H9 (cell line): ENCODE measurements at regions not wholly inside any gene's neighbourhood (a gene's known extent, or its start where the extent isn't known, plus 50 kb on each side); places are given as distances from the start of the nearest gene placed in this dataset.

ENCODE experiments used
- DNase-seq: peaks from one replicate; pipeline ENCODE4 v3.0.0-alpha.2; 2017
- H2AFZ ChIP-seq: one replicate; pipeline ENCODE4 v1.6.1; 2013; ENCODE audit warnings: mild to moderate bottlenecking, low read length, control low read depth, moderate library complexity
- H2AK5ac ChIP-seq: 2 replicates; pipeline ENCODE4 v1.6.1; 2013; ENCODE audit warnings: low read length, control low read depth, mixed read lengths; ENCODE audit not compliant: insufficient read length
- H2BK120ac ChIP-seq: one replicate; pipeline ENCODE4 v1.6.1; 2013; ENCODE audit warnings: low read depth, mild to moderate bottlenecking, low read length, control low read depth, inconsistent platforms; ENCODE audit not compliant: poor library complexity, severe bottlenecking
- H2BK12ac ChIP-seq: 2 replicates; pipeline ENCODE4 v1.6.1; 2013; ENCODE audit warnings: low read length, control low read depth, mixed read lengths, low read depth; ENCODE audit not compliant: insufficient read length
- H2BK15ac ChIP-seq: 2 replicates; pipeline ENCODE4 v1.6.1; 2013; ENCODE audit warnings: low read depth, low read length, control low read depth
- H2BK20ac ChIP-seq: one replicate; pipeline ENCODE4 v1.6.1; 2013; ENCODE audit warnings: low read depth, mild to moderate bottlenecking, low read length, control low read depth, inconsistent platforms; ENCODE audit not compliant: poor library complexity, severe bottlenecking
- H2BK5ac ChIP-seq: 2 replicates; pipeline ENCODE4 v1.6.1; 2013; ENCODE audit warnings: low read length, control low read depth, mixed read lengths; ENCODE audit not compliant: insufficient read length
- H3K14ac ChIP-seq: 2 replicates; pipeline ENCODE4 v1.6.1; 2013; ENCODE audit warnings: low read length, control low read depth; ENCODE audit not compliant: insufficient read depth
- H3K18ac ChIP-seq: 2 replicates; pipeline ENCODE4 v1.6.1; 2013; ENCODE audit warnings: low read depth, mild to moderate bottlenecking, mixed read lengths, low read length, control low read depth; ENCODE audit not compliant: insufficient read length
- H3K23ac ChIP-seq: 2 replicates; pipeline ENCODE4 v1.6.1; 2013; ENCODE audit warnings: low read length, control low read depth, mixed read lengths, low read depth; ENCODE audit not compliant: insufficient read length
- H3K23me2 ChIP-seq: 2 replicates; pipeline ENCODE4 v1.6.1; 2013; ENCODE audit warnings: low read depth, mild to moderate bottlenecking, mixed read lengths, low read length, control low read depth; ENCODE audit not compliant: insufficient read length, poor library complexity, severe bottlenecking
- H3K27ac ChIP-seq: 2 replicates; pipeline ENCODE4 v1.5.1; 2013; ENCODE audit warnings: low read length, control low read depth, mixed read lengths, low read depth; ENCODE audit not compliant: insufficient read length
- H3K27me3 ChIP-seq: 2 replicates; pipeline ENCODE4 v1.6.1; 2013; ENCODE audit warnings: low read length, control low read depth, inconsistent platforms; ENCODE audit not compliant: insufficient read depth
- H3K4ac ChIP-seq: 2 replicates; pipeline ENCODE4 v1.6.1; 2013; ENCODE audit warnings: low read depth, mild to moderate bottlenecking, control low read depth, inconsistent platforms, low read length, moderate library complexity
- H3K4me1 ChIP-seq: 2 replicates; pipeline ENCODE4 v1.6.1; 2013; ENCODE audit warnings: low read length, control low read depth, inconsistent platforms; ENCODE audit not compliant: insufficient read depth
- H3K4me2 ChIP-seq: 2 replicates; pipeline ENCODE4 v1.6.1; 2013; ENCODE audit warnings: low read length, control low read depth, mixed read lengths; ENCODE audit not compliant: insufficient read length, insufficient read depth
- H3K56ac ChIP-seq: 2 replicates; pipeline ENCODE4 v1.6.1; 2013; ENCODE audit warnings: low read depth, mild to moderate bottlenecking, mixed read lengths, low read length, control low read depth; ENCODE audit not compliant: insufficient read length
- H3K79me1 ChIP-seq: 2 replicates; pipeline ENCODE4 v1.6.1; 2013; ENCODE audit warnings: low read depth, mild to moderate bottlenecking, moderate library complexity, low read length, control low read depth, inconsistent platforms; ENCODE audit not compliant: insufficient read depth, poor library complexity, severe bottlenecking
- H3K79me2 ChIP-seq: 2 replicates; pipeline ENCODE4 v1.6.1; 2013; ENCODE audit warnings: low read length, control low read depth, inconsistent platforms; ENCODE audit not compliant: insufficient read depth
- H3K9ac ChIP-seq: 2 replicates; pipeline ENCODE4 v1.6.1; 2013; ENCODE audit warnings: low read length, control low read depth, mixed read lengths; ENCODE audit not compliant: insufficient read length; ENCODE audit errors: extremely low read depth
- H3K9me3 ChIP-seq: one replicate; pipeline ENCODE4 v1.6.1; 2013; ENCODE audit warnings: low read depth, low read length, inconsistent platforms; ENCODE audit not compliant: control insufficient read depth
- H3T11ph ChIP-seq: one replicate; pipeline ENCODE4 v1.6.1; 2013; ENCODE audit warnings: mild to moderate bottlenecking, low read length, control low read depth, inconsistent platforms
- H4K20me1 ChIP-seq: one replicate; pipeline ENCODE4 v1.6.1; 2013; ENCODE audit not compliant: control insufficient read depth, insufficient read length, insufficient read depth
- H4K5ac ChIP-seq: 2 replicates; pipeline ENCODE4 v1.6.1; 2013; ENCODE audit warnings: low read depth, mild to moderate bottlenecking, mixed read lengths, low read length, control low read depth; ENCODE audit not compliant: insufficient read length
- H4K8ac ChIP-seq: replicated peaks from 2 replicates; pipeline ENCODE4 v1.6.1; 2013; ENCODE audit warnings: low read length, control low read depth, mixed read lengths, low read depth; ENCODE audit not compliant: insufficient read length
- H4K91ac ChIP-seq: 2 replicates; pipeline ENCODE4 v1.6.1; 2013; ENCODE audit warnings: low read depth, mild to moderate bottlenecking, moderate library complexity, mixed read lengths, low read length, control low read depth; ENCODE audit not compliant: insufficient read length
- H3K27ac Mint-ChIP-seq, 3 experiments: 2 replicates in 2 of 3; 3 replicates in 1 of 3; pipeline ENCODE4 v1.8.0; 2020 to 2021; ENCODE audit warnings: mixed read lengths in 3 of 3, mild to moderate bottlenecking in 1 of 3, moderate library complexity in 1 of 3
- H3K27me3 Mint-ChIP-seq: 2 replicates; pipeline ENCODE4 v1.8.0; 2021; ENCODE audit warnings: low read depth, mild to moderate bottlenecking, moderate library complexity, mixed read lengths
- H3K36me3 Mint-ChIP-seq, 3 experiments: 2 replicates in 2 of 3; 3 replicates in 1 of 3; pipeline ENCODE4 v1.8.0; 2020 to 2021; ENCODE audit warnings: low read depth in 3 of 3, mixed read lengths in 3 of 3; ENCODE audit not compliant: insufficient read depth in 1 of 3
- H3K4me1 Mint-ChIP-seq, 2 experiments: 2 replicates each; pipeline ENCODE4 v1.8.0; 2020; ENCODE audit warnings: mixed read lengths in 2 of 2
- H3K4me3 Mint-ChIP-seq, 2 experiments: 2 replicates in 1 of 2; 3 replicates in 1 of 2; pipeline ENCODE4 v1.8.0; 2020 to 2021; ENCODE audit warnings: mild to moderate bottlenecking in 2 of 2, mixed read lengths in 2 of 2, moderate library complexity in 1 of 2
- H3K9me3 Mint-ChIP-seq, 2 experiments: 2 replicates in 1 of 2; 3 replicates in 1 of 2; pipeline ENCODE4 v1.8.0; 2020; ENCODE audit warnings: mild to moderate bottlenecking in 2 of 2, mixed read lengths in 2 of 2, moderate library complexity in 1 of 2
- CTCF ChIP-seq: fragments of 200-600 bp; sonication (generic); conservative IDR thresholded peaks from 3 replicates; pipeline ENCODE4 v1.8.0; 2021; ENCODE audit warnings: antibody characterized with exemption, mild to moderate bottlenecking
- WGBS: extraction: QIAGEN DNeasy Blood & Tissue Kit; methylation state at CpG from one replicate; pipeline ENCODE4 v1.1.7; 2013; ENCODE audit warnings: missing lambda C conversion rate, low lambda C conversion rate, mixed read lengths; ENCODE audit not compliant: insufficient read length; ENCODE audit errors: extremely low coverage; 5-methylcytosine and 5-hydroxymethylcytosine counted together

GRCh38 chrX:9108054-9108453 is 74.1 kb upstream of the FAM9B start:
- Histone ChIP-seq H3T11ph (no peak overlapping the region), H3K4ac (no peak overlapping the region), H3K18ac (no peak overlapping the region), H3K9ac (no peak overlapping the region), H2BK15ac (no peak overlapping the region), H4K8ac (no peak overlapping the region), H3K27me3 (no peaks in the 10 kb centered on the region), H3K56ac (no peak overlapping the region), H4K91ac (no peak overlapping the region), H3K4me1 (no peaks in the 10 kb centered on the region), H4K20me1 (no peaks in the 10 kb centered on the region), H2AFZ (no peak overlapping the region), H3K9me3 (no peaks in the 10 kb centered on the region), H2BK20ac (no peak overlapping the region), H3K27ac (no peak overlapping the region), H3K23me2 (no peaks in the 10 kb centered on the region), H2BK12ac (no peak overlapping the region), H2AK5ac (no peak overlapping the region), H3K14ac (no peak overlapping the region), H3K23ac (no peak overlapping the region), H3K79me1 (no peaks in the 10 kb centered on the region), H4K5ac (no peak overlapping the region), H3K79me2 (no peaks in the 10 kb centered on the region), H2BK120ac (no peak overlapping the region), H2BK5ac (no peak overlapping the region), H3K4me2 (no peak overlapping the region)
- no peak overlapping the region for H3K27ac Mint-ChIP-seq
- WGBS = no CpG with 5 or more reads among the region's 1 CpG
- peaks cover 0 to 7% (median 0%) of the 10 kb centered on the region in 3 experiments; a peak in 2 of 7 replicates for H3K36me3 Mint-ChIP-seq
- no peak overlapping the region for H3K4me3 Mint-ChIP-seq
- no peaks in the 10 kb centered on the region for H3K4me1 Mint-ChIP-seq
- TF ChIP-seq CTCF = no peak
- no peak for DNase-seq
- peaks cover 2 to 35% of the 10 kb centered on the region in 2 experiments; a peak in 3 of 5 replicates for H3K9me3 Mint-ChIP-seq
- H3K27me3 Mint-ChIP-seq = peaks cover 3% of the 10 kb centered on the region; the same call in 1 of the 2 replicates
